Activated CD8-positive, alpha-beta T cell treated with anti-CD3 and anti-CD28 coated beads for 36 hours (primary cell): ENCODE measurements at regions not wholly inside any gene's neighbourhood (a gene's known extent, or its start where the extent isn't known, plus 50 kb on each side); places are given as distances from the start of the nearest gene placed in this dataset.

ENCODE experiments used
- ATAC-seq: fragments of 200-7000 bp; cut with Tn5 transposase; one replicate; pipeline ENCODE4 v1.10.0; 2021; ENCODE audit warnings: mild to moderate bottlenecking, moderate library complexity
- CTCF ChIA-PET: fragments of 350-600 bp; sonication (Branson Sonifier 250); formaldehyde crosslinking; loops from one replicate; lab custom pipeline; 2021; ENCODE audit warnings: antibody characterized with exemption; lab: Charles Lee
- POLR2A ChIA-PET: fragments of 350-600 bp; sonication (Branson Sonifier 250); formaldehyde crosslinking; loops from one replicate; lab custom pipeline; 2021; ENCODE audit warnings: antibody characterized with exemption; lab: Charles Lee
- DNase-seq: peaks from one replicate; pipeline ENCODE4 v3.0.0-alpha.2; 2020
- H3K27ac Mint-ChIP-seq: one replicate; pipeline ENCODE4 v1.8.0; 2021; ENCODE audit warnings: mild to moderate bottlenecking, mixed read lengths
- H3K27me3 Mint-ChIP-seq: one replicate; pipeline ENCODE4 v1.8.0; 2021; ENCODE audit warnings: mixed read lengths
- H3K36me3 Mint-ChIP-seq: one replicate; pipeline ENCODE4 v1.8.0; 2021; ENCODE audit warnings: low read depth, mixed read lengths
- H3K4me1 Mint-ChIP-seq: one replicate; pipeline ENCODE4 v1.8.0; 2021; ENCODE audit warnings: low read depth, mixed read lengths
- H3K4me3 Mint-ChIP-seq: one replicate; pipeline ENCODE4 v1.8.0; 2021; ENCODE audit warnings: mild to moderate bottlenecking, moderate library complexity, mixed read lengths
- H3K9me3 Mint-ChIP-seq: one replicate; pipeline ENCODE4 v1.8.0; 2021; ENCODE audit warnings: mixed read lengths
- intact Hi-C: fragments of 100-400 bp; cut with micrococcal nuclease; formaldehyde crosslinking; loops from one replicate; pipeline ENCODE4 v1.10.0; 2022
- TF ChIP-seq, protein P1 (sequence below): fragments of 200-600 bp; IDR thresholded peaks from one replicate; pipeline ENCODE4 v1.8.0; 2022; ENCODE audit warnings: antibody characterized with exemption, mild to moderate bottlenecking

DNA sequence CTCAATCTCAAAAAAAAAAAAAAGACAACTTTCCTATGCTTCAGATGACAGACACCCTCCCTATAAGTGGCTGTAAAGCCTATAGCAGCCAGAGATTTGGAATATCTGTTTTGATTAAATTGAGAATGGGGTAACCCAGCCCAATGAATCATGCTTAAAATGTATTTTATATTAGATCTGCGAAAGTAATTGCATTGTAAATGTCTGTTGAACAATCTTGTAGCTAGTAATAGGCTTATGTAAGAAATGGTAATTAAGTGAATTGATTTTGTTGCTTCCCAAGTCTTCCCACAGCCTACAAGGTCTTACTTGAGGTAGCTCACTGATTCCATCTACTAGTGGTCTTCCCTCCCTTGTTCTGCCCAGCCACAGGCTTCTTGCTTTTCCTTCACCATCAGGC is 590.7 kb downstream of the ACTL7B start:
- Mint-ChIP-seq H3K27ac (no peak overlapping the region), H3K36me3 (no peaks in the 10 kb centered on the region), H3K4me1 (no peaks in the 10 kb centered on the region), H3K4me3 (no peak overlapping the region), H3K9me3 (no peaks in the 10 kb centered on the region), H3K27me3 (no peaks in the 10 kb centered on the region)
- ChIA-PET CTCF (no interaction called here), POLR2A (no interaction called here)
- DNase-seq: no peak
- intact Hi-C loops: no loop called here
- TF ChIP-seq, protein P1, sequence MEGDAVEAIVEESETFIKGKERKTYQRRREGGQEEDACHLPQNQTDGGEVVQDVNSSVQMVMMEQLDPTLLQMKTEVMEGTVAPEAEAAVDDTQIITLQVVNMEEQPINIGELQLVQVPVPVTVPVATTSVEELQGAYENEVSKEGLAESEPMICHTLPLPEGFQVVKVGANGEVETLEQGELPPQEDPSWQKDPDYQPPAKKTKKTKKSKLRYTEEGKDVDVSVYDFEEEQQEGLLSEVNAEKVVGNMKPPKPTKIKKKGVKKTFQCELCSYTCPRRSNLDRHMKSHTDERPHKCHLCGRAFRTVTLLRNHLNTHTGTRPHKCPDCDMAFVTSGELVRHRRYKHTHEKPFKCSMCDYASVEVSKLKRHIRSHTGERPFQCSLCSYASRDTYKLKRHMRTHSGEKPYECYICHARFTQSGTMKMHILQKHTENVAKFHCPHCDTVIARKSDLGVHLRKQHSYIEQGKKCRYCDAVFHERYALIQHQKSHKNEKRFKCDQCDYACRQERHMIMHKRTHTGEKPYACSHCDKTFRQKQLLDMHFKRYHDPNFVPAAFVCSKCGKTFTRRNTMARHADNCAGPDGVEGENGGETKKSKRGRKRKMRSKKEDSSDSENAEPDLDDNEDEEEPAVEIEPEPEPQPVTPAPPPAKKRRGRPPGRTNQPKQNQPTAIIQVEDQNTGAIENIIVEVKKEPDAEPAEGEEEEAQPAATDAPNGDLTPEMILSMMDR: no peak
- no peak for ATAC-seq

DNA sequence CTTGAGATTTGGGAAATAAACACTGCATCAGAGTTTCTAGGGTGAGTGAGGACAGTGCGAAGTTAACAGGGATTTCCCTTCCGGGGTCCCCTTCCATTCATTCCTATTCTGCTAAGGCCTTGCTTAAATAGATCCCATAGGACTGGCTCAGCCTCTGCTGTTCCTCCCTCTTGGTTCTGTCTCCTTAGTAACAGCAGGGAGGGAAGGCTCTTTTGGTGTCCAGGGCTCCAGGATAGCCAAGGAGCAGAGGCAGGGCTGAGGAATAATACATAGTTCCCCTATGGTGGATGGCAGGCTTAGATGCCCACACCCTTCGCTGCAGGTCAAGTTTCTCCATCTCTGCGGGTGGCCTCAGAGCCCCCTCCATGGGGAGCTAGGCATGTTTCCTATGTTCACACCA is 591.7 kb downstream of the ACTL7B start:
- Mint-ChIP-seq H3K36me3 (no peaks in the 10 kb centered on the region), H3K4me1 (no peaks in the 10 kb centered on the region), H3K4me3 (no peak overlapping the region), H3K27ac (no peak overlapping the region), H3K9me3 (no peaks in the 10 kb centered on the region), H3K27me3 (no peaks in the 10 kb centered on the region)
- TF ChIP-seq, protein P1: no peak
- ATAC-seq (no peak), DNase-seq (no peak)
- ChIA-PET CTCF (no interaction called here), POLR2A (no interaction called here)
- intact Hi-C loops: no loop called here

GRCh38 chr9:108262836-108263235 is 593.0 kb downstream of the ACTL7B start:
- H3K9me3 Mint-ChIP-seq: no peaks in the 10 kb centered on the region
- intact Hi-C loops: no loop called here
- ChIA-PET CTCF (no interaction called here), POLR2A (no interaction called here)
- no peaks in the 10 kb centered on the region for H3K27me3 Mint-ChIP-seq
- H3K27ac Mint-ChIP-seq: no peak overlapping the region
- no peak overlapping the region for H3K4me3 Mint-ChIP-seq
- ATAC-seq (no peak), DNase-seq (no peak)
- TF ChIP-seq, protein P1: no peak
- no peaks in the 10 kb centered on the region for H3K4me1 Mint-ChIP-seq
- H3K36me3 Mint-ChIP-seq: no peaks in the 10 kb centered on the region

GRCh38 chr9:108259917-108260675 is 595.7 kb downstream of the ACTL7B start:
- no peaks in the 10 kb centered on the region for H3K4me1 Mint-ChIP-seq
- POLR2A ChIA-PET: no interaction called here

GRCh38 chr9:108258640-108259039 is 597.1 kb downstream of the ACTL7B start:
- CTCF ChIA-PET: no interaction called here
- H3K4me1 Mint-ChIP-seq: no peaks in the 10 kb centered on the region
- no peaks in the 10 kb centered on the region for H3K27me3 Mint-ChIP-seq
- no peaks in the 10 kb centered on the region for H3K9me3 Mint-ChIP-seq
- H3K36me3 Mint-ChIP-seq: no peaks in the 10 kb centered on the region
- H3K27ac Mint-ChIP-seq: no peak overlapping the region
- ATAC-seq (no peak), DNase-seq (no peak)
- H3K4me3 Mint-ChIP-seq: no peak overlapping the region
- TF ChIP-seq, protein P1: no peak
- POLR2A ChIA-PET: no interaction called here
- intact Hi-C loops: no loop called here

More at GRCh38 chr9:108259917-108260675, 595.7 kb downstream of the ACTL7B start:
- no peaks in the 10 kb centered on the region for H3K36me3 Mint-ChIP-seq
- ATAC-seq (no peak), DNase-seq (no peak)
- TF ChIP-seq, protein P1: no peak
- CTCF ChIA-PET: no interaction called here
- no peaks in the 10 kb centered on the region for H3K27me3 Mint-ChIP-seq
- no peaks in the 10 kb centered on the region for H3K9me3 Mint-ChIP-seq
- no peak overlapping the region for H3K27ac Mint-ChIP-seq
- intact Hi-C loops: no loop called here
- no peak overlapping the region for H3K4me3 Mint-ChIP-seq
